Keratinocyte (primary cell): ENCODE measurements at regions not wholly inside any gene's neighbourhood (a gene's known extent, or its start where the extent isn't known, plus 50 kb on each side); places are given as distances from the start of the nearest gene placed in this dataset.

Experiments used
- DNase-seq: peaks from one replicate; pipeline ENCODE4 v3.0.0-alpha.2; 2011; ENCODE audit warnings: low read depth, missing footprints, low spot score
- FAIRE-seq: peaks from 2 replicates; lab custom pipeline; 2011; peaks lifted over from hg19 to GRCh38; lab: Jason Lieb, UNC
- H2AFZ ChIP-seq: 2 replicates; pipeline ENCODE4 v1.6.0; 2012; ENCODE audit warnings: low read length, control low read depth, inconsistent platforms; ENCODE audit not compliant: control insufficient read depth
- H3K27ac ChIP-seq: 2 replicates; pipeline ENCODE4 v1.5.1; 2011; ENCODE audit warnings: low read length; ENCODE audit not compliant: control insufficient read depth, insufficient read depth
- H3K27me3 ChIP-seq: 3 replicates; pipeline ENCODE4 v1.6.0; 2011; ENCODE audit warnings: low read length; ENCODE audit not compliant: control insufficient read depth, insufficient read depth; ENCODE audit errors: extremely low read depth
- H3K36me3 ChIP-seq, 2 experiments: 2 replicates in 1 of 2; 3 replicates in 1 of 2; pipeline ENCODE4 v1.5.1; 2011; ENCODE audit warnings: low read length in 2 of 2, mild to moderate bottlenecking in 1 of 2; ENCODE audit not compliant: control insufficient read depth in 2 of 2, insufficient read depth in 2 of 2; ENCODE audit errors: extremely low read depth in 1 of 2
- H3K4me1 ChIP-seq: 3 replicates; pipeline ENCODE4 v1.5.1; 2011; ENCODE audit warnings: low read length; ENCODE audit not compliant: control insufficient read depth, insufficient read depth; ENCODE audit errors: extremely low read depth
- H3K4me2 ChIP-seq: 3 replicates; pipeline ENCODE4 v1.6.0; 2011; ENCODE audit warnings: low read depth, low read length; ENCODE audit not compliant: control insufficient read depth, insufficient read depth; ENCODE audit errors: extremely low read depth
- H3K4me3 ChIP-seq, 3 experiments: fragments of 200-600 bp in 1 of 3; sonication (generic) in 1 of 3; 2 replicates in 2 of 3; 3 replicates in 1 of 3; pipeline ENCODE4 v1.5.1; 2011 to 2016; ENCODE audit warnings: low read length in 3 of 3, mild to moderate bottlenecking in 3 of 3, control low read depth in 2 of 3, inconsistent platforms in 1 of 3, low read depth in 1 of 3, mixed read lengths in 1 of 3, mixed run types in 1 of 3, moderate library complexity in 1 of 3; ENCODE audit not compliant: control insufficient read depth in 2 of 3, insufficient read depth in 2 of 3; ENCODE audit errors: extremely low read depth in 1 of 3
- H3K79me2 ChIP-seq: 2 replicates; pipeline ENCODE4 v1.6.0; 2012; ENCODE audit warnings: low read length; ENCODE audit not compliant: control insufficient read depth, insufficient read depth
- H3K9ac ChIP-seq: 3 replicates; pipeline ENCODE4 v1.6.0; 2011; ENCODE audit warnings: low read length; ENCODE audit not compliant: control insufficient read depth, insufficient read depth; ENCODE audit errors: extremely low read depth
- H3K9me1 ChIP-seq: 3 replicates; pipeline ENCODE4 v1.6.0; 2011; ENCODE audit warnings: low read length; ENCODE audit not compliant: control insufficient read depth, insufficient read depth; ENCODE audit errors: extremely low read depth
- H3K9me3 ChIP-seq: 2 replicates; pipeline ENCODE4 v1.5.1; 2012; ENCODE audit warnings: low read depth, low read length; ENCODE audit not compliant: control insufficient read depth
- H4K20me1 ChIP-seq: 3 replicates; pipeline ENCODE4 v1.6.0; 2011; ENCODE audit warnings: low read length; ENCODE audit not compliant: control insufficient read depth, insufficient read depth; ENCODE audit errors: extremely low read depth
- EZH2 ChIP-seq: IDR thresholded peaks from one replicate; pipeline ENCODE4 v1.6.1; 2012; ENCODE audit warnings: inconsistent platforms, mild to moderate bottlenecking, low read length, moderate library complexity
- dilution Hi-C: fragments of 300-500 bp; cut with MboI; formaldehyde crosslinking; loops from one replicate; pipeline ENCODE4 v1.7.0; 2020; ENCODE audit warnings: low sequenced_read_pairs; ENCODE audit not compliant: extremely low pct_ligation_motif_present
- TF ChIP-seq, protein P1 (sequence below), 3 experiments: IDR thresholded peaks in 1 of 3; conservative IDR thresholded peaks in 1 of 3; optimal IDR thresholded peaks in 1 of 3; 2 replicates in 2 of 3; 3 replicates in 1 of 3; pipeline versions ENCODE3 to v1.5.1; 2011; ENCODE audit warnings: low read length in 3 of 3, mild to moderate bottlenecking in 3 of 3, moderate library complexity in 2 of 3, control low read depth in 1 of 3, inconsistent platforms in 1 of 3; ENCODE audit not compliant: insufficient read depth in 2 of 3; ENCODE audit errors: extremely low read depth in 1 of 3

DNA sequence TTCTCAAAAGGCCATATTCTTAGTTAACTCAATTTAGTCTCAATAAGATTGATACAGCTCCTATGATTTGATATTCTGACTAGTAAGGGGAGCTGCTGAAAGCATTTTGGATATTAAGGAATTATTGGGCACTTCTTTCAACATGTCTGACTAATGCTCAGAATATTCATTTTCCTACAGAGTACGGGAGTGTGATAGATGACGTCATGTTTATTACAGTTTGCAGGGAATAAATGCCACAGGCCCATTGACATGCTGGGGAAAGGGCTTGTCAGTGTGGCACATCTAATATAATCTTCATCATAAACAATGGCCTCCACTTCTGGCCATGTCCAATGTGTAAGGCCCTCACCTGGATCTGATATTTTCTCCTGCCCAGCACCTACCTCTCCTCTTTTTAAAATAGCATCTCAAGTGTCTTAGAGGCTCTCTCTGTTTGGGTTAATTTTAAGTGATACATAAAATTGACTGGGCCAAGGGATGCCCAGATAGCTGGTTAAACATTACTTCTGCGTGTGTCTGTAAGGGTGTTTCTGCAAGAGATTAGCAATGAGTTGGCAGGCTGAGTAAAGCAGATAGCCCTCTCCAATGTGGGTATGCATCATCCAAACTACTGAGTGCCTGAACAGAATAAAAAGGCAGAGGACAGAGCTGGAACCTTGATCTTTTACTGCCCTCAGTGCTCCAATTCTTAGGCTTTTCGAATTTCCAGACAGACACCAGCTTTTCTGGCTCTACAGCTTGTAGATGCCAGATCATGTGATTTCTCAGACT is 99.3 kb downstream of the SLC24A2 start:
- TF ChIP-seq, protein P1, sequence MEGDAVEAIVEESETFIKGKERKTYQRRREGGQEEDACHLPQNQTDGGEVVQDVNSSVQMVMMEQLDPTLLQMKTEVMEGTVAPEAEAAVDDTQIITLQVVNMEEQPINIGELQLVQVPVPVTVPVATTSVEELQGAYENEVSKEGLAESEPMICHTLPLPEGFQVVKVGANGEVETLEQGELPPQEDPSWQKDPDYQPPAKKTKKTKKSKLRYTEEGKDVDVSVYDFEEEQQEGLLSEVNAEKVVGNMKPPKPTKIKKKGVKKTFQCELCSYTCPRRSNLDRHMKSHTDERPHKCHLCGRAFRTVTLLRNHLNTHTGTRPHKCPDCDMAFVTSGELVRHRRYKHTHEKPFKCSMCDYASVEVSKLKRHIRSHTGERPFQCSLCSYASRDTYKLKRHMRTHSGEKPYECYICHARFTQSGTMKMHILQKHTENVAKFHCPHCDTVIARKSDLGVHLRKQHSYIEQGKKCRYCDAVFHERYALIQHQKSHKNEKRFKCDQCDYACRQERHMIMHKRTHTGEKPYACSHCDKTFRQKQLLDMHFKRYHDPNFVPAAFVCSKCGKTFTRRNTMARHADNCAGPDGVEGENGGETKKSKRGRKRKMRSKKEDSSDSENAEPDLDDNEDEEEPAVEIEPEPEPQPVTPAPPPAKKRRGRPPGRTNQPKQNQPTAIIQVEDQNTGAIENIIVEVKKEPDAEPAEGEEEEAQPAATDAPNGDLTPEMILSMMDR (optimal IDR thresholded peaks at IDR 0.05 in 1 of 3, IDR thresholded peaks at IDR 0.05 in 1 of 3, conservative IDR thresholded peaks at IDR 0.05 in 1 of 3; ENCODE audit: extremely low read depth in 1 of 3, insufficient read depth in 2 of 3, low read length in 3 of 3): no peak
- TF ChIP-seq EZH2: no peak
- Histone ChIP-seq H3K9ac (no peak overlapping the region), H3K36me3 (no peaks in the 10 kb centered on the region), H3K27me3 (no peaks in the 10 kb centered on the region), H3K9me3 (peaks cover 2% of the 10 kb centered on the region), H3K4me2 (no peak overlapping the region), H2AFZ (no peak overlapping the region), H3K4me3 (no peak overlapping the region), H3K27ac (peak overlapping the region; percentile 71), H3K9me1 (no peaks in the 10 kb centered on the region), H3K4me1 (peaks cover 18% of the 10 kb centered on the region), H4K20me1 (no peaks in the 10 kb centered on the region), H3K79me2 (no peaks in the 10 kb centered on the region)
- dilution Hi-C loops: no loop called here
- DNase-seq (no peak), FAIRE-seq (peak; percentile 59)

DNA sequence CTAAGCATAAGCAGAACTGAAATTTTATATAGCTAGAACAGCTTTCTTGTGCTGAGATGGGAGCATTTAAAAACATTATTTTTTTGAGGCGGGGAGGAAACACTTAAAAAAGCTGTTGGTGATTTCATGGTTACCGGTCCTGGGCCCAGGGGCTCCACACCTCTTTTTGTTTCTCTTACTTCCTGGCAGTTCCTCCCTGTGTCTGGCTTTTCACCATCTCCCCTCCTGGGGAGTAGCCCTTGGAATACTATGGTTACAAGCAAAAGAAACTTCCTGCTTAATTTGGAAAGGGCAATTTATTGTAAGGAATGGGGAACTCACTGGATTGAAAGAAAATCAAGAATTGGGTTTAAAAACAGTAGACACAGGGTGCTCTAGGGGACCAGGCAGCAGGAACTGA is 105.1 kb downstream of the SLC24A2 start:
- no peak for DNase-seq
- H3K79me2 ChIP-seq: no peaks in the 10 kb centered on the region
- no peaks in the 10 kb centered on the region for H3K27me3 ChIP-seq
- no peaks in the 10 kb centered on the region for H3K9me1 ChIP-seq
- TF ChIP-seq, protein P1 (optimal IDR thresholded peaks at IDR 0.05 in 1 of 3, IDR thresholded peaks at IDR 0.05 in 1 of 3, conservative IDR thresholded peaks at IDR 0.05 in 1 of 3; ENCODE audit: extremely low read depth in 1 of 3, insufficient read depth in 2 of 3, low read length in 3 of 3): no peak
- TF ChIP-seq EZH2: no peak
- H3K4me3 ChIP-seq: no peak overlapping the region
- dilution Hi-C loops: no loop called here
- H3K4me1 ChIP-seq: no peaks in the 10 kb centered on the region
- no peak overlapping the region for H2AFZ ChIP-seq
- no peak overlapping the region for H3K27ac ChIP-seq
- no peaks in the 10 kb centered on the region for H3K36me3 ChIP-seq
- FAIRE-seq: no peak
- no peak overlapping the region for H3K4me2 ChIP-seq
- H3K9ac ChIP-seq: no peak overlapping the region
- H3K9me3 ChIP-seq: peaks cover 2% of the 10 kb centered on the region
- H4K20me1 ChIP-seq: no peaks in the 10 kb centered on the region
